Tibial artery (tissue), 4 donors: ENCODE measurements at regions not wholly inside any gene's neighbourhood (a gene's known extent, or its start where the extent isn't known, plus 50 kb on each side); places are given as distances from the start of the nearest gene placed in this dataset.

Source experiments
- DNase-seq, 2 donors: peaks; one replicate each; pipeline ENCODE4 v3.0.0-alpha.2; 2019
- H3K27ac ChIP-seq, 2 donors: fragments of 200-600 bp; sonication (generic) in 1 of 2; 1 replicate in 1 of 2; 2 replicates in 1 of 2; pipeline ENCODE4 v1.5.1; 2018 to 2019; ENCODE audit warnings: mild to moderate bottlenecking in 1 of 2
- H3K27me3 ChIP-seq, 2 donors: fragments of 200-600 bp; sonication (generic) in 1 of 2; one replicate each; pipeline versions ENCODE4 v1.5.1 to v1.6.0; 2016 to 2019
- H3K36me3 ChIP-seq, 3 donors: fragments of 200-600 bp; sonication (generic) in 2 of 3; one replicate each; pipeline ENCODE4 v1.5.1; 2016 to 2019; ENCODE audit warnings: mild to moderate bottlenecking in 2 of 3
- H3K4me1 ChIP-seq, 4 donors: fragments of 200-600 bp; sonication (generic) in 2 of 4; 1 replicate in 3 of 4; 2 replicates in 1 of 4; pipeline ENCODE4 v1.5.1; 2016 to 2019
- H3K4me3 ChIP-seq, 2 donors: fragments of 200-600 bp; sonication (generic) in 1 of 2; 1 replicate in 1 of 2; 2 replicates in 1 of 2; pipeline ENCODE4 v1.5.1; 2018 to 2019; ENCODE audit warnings: mild to moderate bottlenecking in 2 of 2
- H3K9me3 ChIP-seq, 3 donors: fragments of 200-600 bp; sonication (generic) in 1 of 3; one replicate each; pipeline ENCODE4 v1.5.1; 2016 to 2019
- intact Hi-C: fragments of 100-400 bp; cut with DNase I; formaldehyde crosslinking; loops from one replicate; pipeline ENCODE4 v1.15.0; 2023; ENCODE audit warnings: low total_unique reads
- TF ChIP-seq, protein P1 (sequence below), 2 experiments: fragments of 200-600 bp in 1 of 2; fragments of 450-650 bp in 1 of 2; IDR thresholded peaks; one replicate each; pipeline ENCODE4 v1.5.1; 2017 to 2019; ENCODE audit warnings: antibody characterized with exemption in 2 of 2, mild to moderate bottlenecking in 1 of 2, moderate library complexity in 1 of 2

DNA sequence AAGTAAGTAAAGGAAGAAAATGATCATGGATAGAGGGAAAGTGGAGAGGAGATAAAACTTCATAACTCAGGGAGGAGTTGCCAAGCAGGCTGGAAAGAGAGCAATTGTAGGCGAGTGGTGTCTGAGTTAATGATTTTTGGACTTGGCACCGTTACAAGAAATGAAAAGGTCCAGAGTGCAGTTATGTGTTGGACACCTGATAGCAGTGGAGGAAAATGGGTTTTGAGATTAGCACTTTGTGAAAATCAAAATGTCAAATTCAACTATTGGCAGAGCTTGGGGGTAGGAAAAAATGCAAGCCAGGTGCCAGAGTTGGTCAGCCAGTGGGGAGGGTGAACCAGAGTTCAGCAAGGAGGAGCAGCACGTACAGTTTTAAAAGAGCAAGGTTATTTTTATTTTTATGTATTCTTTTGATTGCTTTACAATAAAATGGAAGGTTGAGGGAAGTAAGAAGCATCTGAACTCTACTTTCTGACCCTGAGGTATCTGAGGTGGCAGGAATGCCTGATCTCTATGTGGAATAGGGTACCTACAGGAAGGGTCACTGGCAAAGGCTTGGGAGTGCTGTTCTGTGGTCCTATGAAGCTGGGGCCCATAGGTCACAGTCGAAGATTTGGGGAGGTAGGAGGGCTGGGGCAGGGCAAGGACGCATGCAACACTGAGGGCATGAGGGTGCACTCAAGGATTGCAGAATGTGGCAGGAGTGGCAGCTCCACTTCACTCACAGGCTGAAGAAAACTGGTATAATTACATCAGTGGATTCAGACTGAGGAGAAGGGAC, 127.5 kb downstream of the CD8B2 start:
- no peak for DNase-seq
- intact Hi-C loops: no loop called here
- no peak overlapping the region for H3K27ac ChIP-seq

DNA sequence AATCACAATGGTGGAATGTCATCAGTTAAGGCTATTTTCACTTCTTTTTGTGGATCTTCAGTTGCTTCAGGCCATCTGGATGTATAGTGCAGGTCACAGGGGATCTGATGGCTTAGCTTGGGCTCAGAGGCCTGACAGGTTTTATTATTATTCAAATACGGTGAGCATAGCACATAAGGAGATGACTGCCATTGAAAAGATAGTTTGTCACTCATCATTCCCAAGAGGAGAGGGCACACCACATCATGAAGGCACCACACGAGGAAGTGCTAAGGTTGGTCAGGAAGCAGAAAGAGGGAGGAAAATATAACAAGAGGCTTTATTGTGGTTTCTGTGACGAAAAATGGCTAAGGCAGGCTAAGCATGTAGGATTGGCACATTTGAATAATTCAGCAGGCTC, 131.4 kb downstream of the CD8B2 start:
- TF ChIP-seq, protein P1, sequence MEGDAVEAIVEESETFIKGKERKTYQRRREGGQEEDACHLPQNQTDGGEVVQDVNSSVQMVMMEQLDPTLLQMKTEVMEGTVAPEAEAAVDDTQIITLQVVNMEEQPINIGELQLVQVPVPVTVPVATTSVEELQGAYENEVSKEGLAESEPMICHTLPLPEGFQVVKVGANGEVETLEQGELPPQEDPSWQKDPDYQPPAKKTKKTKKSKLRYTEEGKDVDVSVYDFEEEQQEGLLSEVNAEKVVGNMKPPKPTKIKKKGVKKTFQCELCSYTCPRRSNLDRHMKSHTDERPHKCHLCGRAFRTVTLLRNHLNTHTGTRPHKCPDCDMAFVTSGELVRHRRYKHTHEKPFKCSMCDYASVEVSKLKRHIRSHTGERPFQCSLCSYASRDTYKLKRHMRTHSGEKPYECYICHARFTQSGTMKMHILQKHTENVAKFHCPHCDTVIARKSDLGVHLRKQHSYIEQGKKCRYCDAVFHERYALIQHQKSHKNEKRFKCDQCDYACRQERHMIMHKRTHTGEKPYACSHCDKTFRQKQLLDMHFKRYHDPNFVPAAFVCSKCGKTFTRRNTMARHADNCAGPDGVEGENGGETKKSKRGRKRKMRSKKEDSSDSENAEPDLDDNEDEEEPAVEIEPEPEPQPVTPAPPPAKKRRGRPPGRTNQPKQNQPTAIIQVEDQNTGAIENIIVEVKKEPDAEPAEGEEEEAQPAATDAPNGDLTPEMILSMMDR (IDR thresholded peaks at IDR 0.05): no peak
- no peak overlapping the region for H3K4me3 ChIP-seq
- no peaks in the 10 kb centered on the region for H3K9me3 ChIP-seq
- intact Hi-C loops: no loop called here
- no peak for DNase-seq
- no peaks in the 10 kb centered on the region for H3K27me3 ChIP-seq
- H3K36me3 ChIP-seq: no peaks in the 10 kb centered on the region
- H3K4me1 ChIP-seq: no peaks in the 10 kb centered on the region
- no peak overlapping the region for H3K27ac ChIP-seq

More for the DNA sequence above, 127.5 kb downstream of the CD8B2 start:
- Histone ChIP-seq H3K4me1 (no peaks in the 10 kb centered on the region), H3K36me3 (no peaks in the 10 kb centered on the region), H3K27me3 (no peaks in the 10 kb centered on the region), H3K9me3 (peaks cover 0 to 6% (median 0%) of the 10 kb centered on the region in 3 donors), H3K4me3 (no peak overlapping the region)
- TF ChIP-seq, protein P1 (IDR thresholded peaks at IDR 0.05): no peak

DNA sequence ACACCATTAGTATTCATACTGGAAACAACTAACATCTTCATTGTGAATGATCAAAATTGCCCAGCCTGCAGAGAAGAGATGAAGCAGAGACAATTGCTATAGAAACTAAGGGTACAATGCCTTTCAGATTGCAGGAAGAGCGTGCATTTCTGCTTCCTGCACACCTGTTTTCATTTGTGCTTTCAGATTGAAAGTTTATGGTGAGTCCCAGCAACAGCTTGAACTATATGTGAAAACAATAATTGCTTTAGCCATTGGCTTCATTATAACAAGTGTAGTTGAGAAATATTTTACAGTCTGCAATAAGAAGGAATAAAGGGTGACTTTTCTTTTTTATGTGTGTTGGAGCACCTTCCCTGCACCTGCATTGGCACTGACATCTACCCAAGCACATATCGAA, 136.3 kb downstream of the CD8B2 start:
- no peaks in the 10 kb centered on the region for H3K4me1 ChIP-seq
- H3K4me3 ChIP-seq: no peak overlapping the region
- TF ChIP-seq, protein P1 (IDR thresholded peaks at IDR 0.05): no peak
- H3K27ac ChIP-seq: no peak overlapping the region
- intact Hi-C loops: no loop called here
- DNase-seq: no peak
- H3K27me3 ChIP-seq: peaks cover 0 to 7% of the 10 kb centered on the region in 2 donors
- H3K36me3 ChIP-seq: no peaks in the 10 kb centered on the region
- no peaks in the 10 kb centered on the region for H3K9me3 ChIP-seq

DNA sequence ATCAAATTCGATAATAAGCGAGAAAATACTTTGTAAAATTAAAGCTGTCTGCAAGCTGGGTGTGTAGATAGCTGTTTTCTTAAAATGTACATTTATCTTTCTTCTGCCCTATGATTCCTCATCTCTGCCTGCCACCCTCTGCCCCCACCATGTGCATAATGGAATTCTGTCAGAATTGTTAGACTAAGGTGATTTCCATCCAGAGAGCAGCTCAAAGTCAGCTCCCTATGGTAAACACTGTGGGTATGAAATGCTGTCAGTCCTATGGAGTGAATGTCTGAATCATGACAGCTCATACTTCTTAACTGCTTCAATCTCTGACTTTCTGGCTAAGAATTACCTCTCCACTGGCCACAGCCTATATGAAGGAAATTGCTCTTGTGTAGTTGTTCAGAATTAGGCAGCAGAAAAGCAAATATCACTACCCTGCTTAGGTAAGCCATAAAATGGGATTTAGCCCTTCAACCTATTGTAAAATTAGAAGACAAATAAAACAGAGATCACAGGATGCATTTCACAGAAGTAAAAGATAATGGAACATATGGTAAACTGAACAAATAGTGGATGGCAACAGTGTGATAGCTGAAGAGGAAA, 137.7 kb downstream of the CD8B2 start:
- no peak overlapping the region for H3K4me3 ChIP-seq
- TF ChIP-seq, protein P1 (IDR thresholded peaks at IDR 0.05): no peak
- intact Hi-C loops: no loop called here
- H3K4me1 ChIP-seq: no peaks in the 10 kb centered on the region
- no peak overlapping the region for H3K27ac ChIP-seq
- H3K9me3 ChIP-seq: no peaks in the 10 kb centered on the region
- DNase-seq: no peak
- H3K36me3 ChIP-seq: no peaks in the 10 kb centered on the region
- peaks cover 0 to 9% of the 10 kb centered on the region in 2 donors for H3K27me3 ChIP-seq

DNA sequence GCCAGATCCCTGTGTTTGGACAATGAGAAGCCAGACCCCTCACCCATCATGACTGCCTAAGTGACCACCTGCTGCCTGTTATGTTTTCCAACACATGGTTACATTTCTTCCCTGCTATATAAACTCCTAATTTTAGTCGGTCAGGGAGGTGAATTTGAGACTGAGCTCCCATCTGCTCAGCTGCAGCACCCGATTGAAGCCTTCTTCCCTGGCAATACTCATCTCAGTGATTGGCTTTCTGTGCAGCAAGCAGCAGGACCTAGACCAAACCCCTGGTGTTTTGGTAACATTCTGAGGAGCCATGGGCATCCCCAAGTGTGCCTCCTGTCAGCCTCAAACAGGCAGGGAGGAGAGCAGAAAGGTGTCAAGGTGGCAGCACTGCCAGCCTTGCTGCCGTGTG, 141.2 kb downstream of the CD8B2 start:
- no peaks in the 10 kb centered on the region for H3K36me3 ChIP-seq
- intact Hi-C loops: no loop called here
- no peaks in the 10 kb centered on the region for H3K9me3 ChIP-seq
- no peak for DNase-seq
- no peak overlapping the region for H3K4me3 ChIP-seq
- H3K4me1 ChIP-seq: no peaks in the 10 kb centered on the region
- peaks cover 0 to 9% of the 10 kb centered on the region in 2 donors for H3K27me3 ChIP-seq
- no peak overlapping the region for H3K27ac ChIP-seq
- TF ChIP-seq, protein P1 (IDR thresholded peaks at IDR 0.05): no peak
